ENCODE measurements at regions not wholly inside any gene's neighbourhood (a gene's known extent, or its start where the extent isn't known, plus 50 kb on each side); places are given as distances from the start of the nearest gene placed in this dataset.
A peak's percentile ranks its signal among the peaks of the same experiment; 100 is the strongest.

- no peak for FAIRE-seq
These were observed 450.8 kb upstream of the NAALADL2 start for GRCh38 chr3:174408310-174408709.

GRCh38 chr3:174409086-174409743 is 449.9 kb upstream of the NAALADL2 start:
- no peak for FAIRE-seq

GRCh38 chr3:174413062-174413912 is 445.8 kb upstream of the NAALADL2 start:
- no peak for FAIRE-seq

- no peak for FAIRE-seq
These were observed 444.2 kb upstream of the NAALADL2 start for GRCh38 chr3:174414902-174415301.

- FAIRE-seq, result no peak
These were observed 441.6 kb upstream of the NAALADL2 start for GRCh38 chr3:174417573-174417972.

- no peak for FAIRE-seq
These were observed 439.9 kb upstream of the NAALADL2 start for GRCh38 chr3:174419216-174419615.

- no peak for FAIRE-seq
These were observed 435.2 kb upstream of the NAALADL2 start for GRCh38 chr3:174423936-174424335.

GRCh38 chr3:174424656-174425055 is 434.5 kb upstream of the NAALADL2 start:
- no peak for FAIRE-seq

GRCh38 chr3:174425422-174425821 is 433.7 kb upstream of the NAALADL2 start:
- FAIRE-seq, result no peak

GRCh38 chr3:174430986-174431385 is 428.1 kb upstream of the NAALADL2 start:
- FAIRE-seq, result no peak

- FAIRE-seq, result no peak
These were observed 427.4 kb upstream of the NAALADL2 start for GRCh38 chr3:174431717-174432116.

GRCh38 chr3:174436367-174436766 is 422.8 kb upstream of the NAALADL2 start:
- FAIRE-seq, result no peak

GRCh38 chr3:174438501-174439145 is 420.5 kb upstream of the NAALADL2 start:
- peak; percentile 54 for FAIRE-seq

GRCh38 chr3:174439331-174440252 is 419.5 kb upstream of the NAALADL2 start:
- peak; percentile 77 for FAIRE-seq

GRCh38 chr3:174440253-174440701 is 418.9 kb upstream of the NAALADL2 start:
- FAIRE-seq, result peak; percentile 67

GRCh38 chr3:174440741-174441587 is 418.2 kb upstream of the NAALADL2 start:
- FAIRE-seq, result no peak

- FAIRE-seq, result no peak
These were observed 417.4 kb upstream of the NAALADL2 start for GRCh38 chr3:174441588-174442301.

- peak; percentile 37 for FAIRE-seq
These were observed 416.8 kb upstream of the NAALADL2 start for GRCh38 chr3:174442302-174442682.

- FAIRE-seq, result no peak
These were observed 414.7 kb upstream of the NAALADL2 start for GRCh38 chr3:174444391-174444790.

- FAIRE-seq, result no peak
These were observed 401.4 kb upstream of the NAALADL2 start for GRCh38 chr3:174457758-174458157.

GRCh38 chr3:174460831-174461230 is 398.3 kb upstream of the NAALADL2 start:
- FAIRE-seq, result no peak

Measured in endometrium (tissue), 2 donors.